ENCODE measurements at regions not wholly inside any gene's neighbourhood (a gene's known extent, or its start where the extent isn't known, plus 50 kb on each side); places are given as distances from the start of the nearest gene placed in this dataset.
"Not testable (repeated sequence)": the region's sequence is repeated elsewhere in the genome, so short reads cannot be mapped to it uniquely, and the experiment has no call there.

- in situ Hi-C loops (cut with MboI; ENCODE audit: low sequenced_read_pairs) = no loop called here
- Histone ChIP-seq H3K4me3 (no peak overlapping the region), H3K27me3 (ENCODE audit: low read depth) (no peaks in the 10 kb centered on the region), H3K4me1 (no peaks in the 10 kb centered on the region), H3K9me3 (no peaks in the 10 kb centered on the region), H3K36me3 (replicated peaks) (no peaks in the 10 kb centered on the region)
- DNase-seq (ENCODE audit: low spot score in 2 of 2) = no peak
Measured at GRCh38 chr22:48301908-48302307, 1525.8 kb downstream of the BRD1 start.

- H3K4me1 ChIP-seq = no peaks in the 10 kb centered on the region
- in situ Hi-C loops (cut with MboI; ENCODE audit: low sequenced_read_pairs) = no loop called here
- DNase-seq (ENCODE audit: low spot score in 2 of 2) = no peak
Measured at GRCh38 chr22:48301421-48301820, 1526.3 kb downstream of the BRD1 start.

GRCh38 chr22:48300877-48301276 lies 1526.8 kb downstream of the BRD1 start:
- H3K4me3 ChIP-seq = no peak overlapping the region
- no peaks in the 10 kb centered on the region for H3K27me3 ChIP-seq (ENCODE audit: low read depth)
- H3K36me3 ChIP-seq (replicated peaks) = no peaks in the 10 kb centered on the region
- H3K9me3 ChIP-seq = no peaks in the 10 kb centered on the region
- DNase-seq (ENCODE audit: low spot score in 2 of 2) = no peak
- in situ Hi-C loops (cut with MboI; ENCODE audit: low sequenced_read_pairs) = no loop called here
- no peaks in the 10 kb centered on the region for H3K4me1 ChIP-seq

More at GRCh38 chr22:48301421-48301820, 1526.3 kb downstream of the BRD1 start:
- Histone ChIP-seq H3K4me3 (no peak overlapping the region), H3K9me3 (no peaks in the 10 kb centered on the region), H3K36me3 (replicated peaks) (no peaks in the 10 kb centered on the region), H3K27me3 (ENCODE audit: low read depth) (no peaks in the 10 kb centered on the region)

DNA sequence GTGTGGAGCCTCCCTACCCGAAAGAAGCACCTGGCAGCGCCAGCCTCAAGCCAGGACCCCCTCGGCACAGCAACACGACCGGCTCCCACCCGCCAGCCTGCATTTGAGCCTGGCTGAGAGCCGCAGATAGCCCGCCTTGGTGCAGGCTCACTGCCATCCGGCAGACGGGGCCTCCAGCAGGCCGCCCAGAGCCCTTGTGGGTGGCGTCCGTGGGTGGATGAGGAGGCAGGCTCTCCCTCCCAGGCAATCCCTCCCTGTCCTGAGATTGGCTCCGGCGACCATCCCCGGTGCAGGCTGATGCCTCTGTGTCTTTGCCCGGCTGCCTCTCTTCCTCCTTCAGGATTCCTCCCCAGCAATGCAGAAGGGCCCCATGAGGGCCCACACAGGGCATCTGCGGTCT lies 1527.9 kb downstream of the BRD1 start:
- DNase-seq (ENCODE audit: low spot score in 2 of 2) = no peak
- in situ Hi-C loops (cut with MboI; ENCODE audit: low sequenced_read_pairs) = no loop called here
- no peaks in the 10 kb centered on the region for H3K4me1 ChIP-seq
- no peaks in the 10 kb centered on the region for H3K9me3 ChIP-seq
- H3K36me3 ChIP-seq (replicated peaks) = no peaks in the 10 kb centered on the region
- H3K27me3 ChIP-seq (ENCODE audit: low read depth) = no peaks in the 10 kb centered on the region
- no peak overlapping the region for H3K4me3 ChIP-seq

DNA sequence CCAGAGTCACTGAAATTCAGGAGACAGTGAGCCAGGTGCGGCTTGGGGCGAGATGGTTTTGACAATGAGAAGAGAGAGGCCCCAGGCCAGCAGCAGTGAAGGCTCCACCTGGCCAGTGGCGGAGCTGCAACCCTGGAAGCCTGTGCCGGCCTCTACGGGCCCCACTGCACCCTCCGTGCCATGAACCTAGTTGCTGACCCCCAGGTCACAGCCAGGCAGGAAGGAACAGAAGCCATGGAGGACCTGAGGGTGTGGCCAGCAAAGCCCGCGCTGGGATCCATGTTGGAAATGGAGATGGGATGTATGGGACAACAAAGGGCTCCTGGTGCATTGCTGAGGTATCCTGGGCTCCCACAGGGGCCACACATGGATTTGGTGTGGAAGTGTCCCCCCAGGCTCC lies 1528.5 kb downstream of the BRD1 start:
- Histone ChIP-seq H3K4me1 (no peaks in the 10 kb centered on the region), H3K36me3 (replicated peaks) (no peaks in the 10 kb centered on the region), H3K9me3 (no peaks in the 10 kb centered on the region), H3K4me3 (no peak overlapping the region), H3K27me3 (ENCODE audit: low read depth) (no peaks in the 10 kb centered on the region)
- in situ Hi-C loops (cut with MboI; ENCODE audit: low sequenced_read_pairs) = no loop called here
- DNase-seq (ENCODE audit: low spot score in 2 of 2) = no peak

- DNase-seq (ENCODE audit: low spot score in 2 of 2) = no peak
- H3K36me3 ChIP-seq (replicated peaks) = no peaks in the 10 kb centered on the region
- H3K4me3 ChIP-seq = no peak overlapping the region
- in situ Hi-C loops (cut with MboI; ENCODE audit: low sequenced_read_pairs) = no loop called here
- no peaks in the 10 kb centered on the region for H3K4me1 ChIP-seq
- no peaks in the 10 kb centered on the region for H3K27me3 ChIP-seq (ENCODE audit: low read depth)
- no peaks in the 10 kb centered on the region for H3K9me3 ChIP-seq
Measured at GRCh38 chr22:48297296-48297695, 1530.4 kb downstream of the BRD1 start.

GRCh38 chr22:48289954-48290353 lies 1527.5 kb downstream of the TBC1D22A start:
- in situ Hi-C loops (cut with MboI; ENCODE audit: low sequenced_read_pairs); H3K36me3 ChIP-seq (replicated peaks): not testable (repeated sequence)

DNA sequence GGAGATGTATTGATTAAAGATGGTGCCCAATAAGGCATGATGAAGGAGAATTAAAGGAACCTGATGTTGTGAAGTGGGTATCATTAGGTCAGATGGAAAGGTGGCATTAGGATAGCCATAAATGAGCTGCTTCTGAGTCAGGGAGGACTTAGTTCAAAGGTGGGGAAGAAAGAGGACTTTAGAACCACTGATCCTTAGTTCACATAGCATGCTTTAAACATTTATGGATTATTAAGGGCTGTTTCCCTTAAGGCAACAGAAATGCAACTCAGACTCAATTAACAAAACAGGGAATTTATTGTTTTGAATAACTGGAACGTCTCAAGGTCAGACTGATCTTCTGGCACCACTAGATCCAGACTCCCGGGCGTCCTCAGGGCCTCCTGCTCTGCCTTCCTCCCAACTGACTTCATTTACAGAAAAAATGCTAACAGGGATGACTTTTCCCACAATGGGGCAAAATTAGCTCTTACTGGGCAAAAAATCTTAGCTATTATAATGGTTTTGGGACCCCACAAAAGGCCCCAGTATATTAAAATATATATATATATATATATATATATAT lies 1526.0 kb downstream of the TBC1D22A start:
- Histone ChIP-seq H3K4me1 (no peaks in the 10 kb centered on the region), H3K9me3 (no peaks in the 10 kb centered on the region), H3K36me3 (replicated peaks) (no peaks in the 10 kb centered on the region), H3K4me3 (no peak overlapping the region), H3K27me3 (ENCODE audit: low read depth) (no peaks in the 10 kb centered on the region)
- DNase-seq (ENCODE audit: low spot score in 2 of 2) = no peak
- in situ Hi-C loops (cut with MboI; ENCODE audit: low sequenced_read_pairs) = no loop called here

More at GRCh38 chr22:48289954-48290353, 1527.5 kb downstream of the TBC1D22A start:
- H3K4me1 ChIP-seq; H3K4me3 ChIP-seq; H3K9me3 ChIP-seq; H3K27me3 ChIP-seq (ENCODE audit: low read depth); DNase-seq (ENCODE audit: low spot score in 2 of 2): not testable (repeated sequence)

- Histone ChIP-seq H3K36me3 (replicated peaks) (no peaks in the 10 kb centered on the region), H3K9me3 (no peaks in the 10 kb centered on the region), H3K27me3 (ENCODE audit: low read depth) (no peaks in the 10 kb centered on the region), H3K4me3 (no peak overlapping the region), H3K4me1 (no peaks in the 10 kb centered on the region)
- no peak for DNase-seq (ENCODE audit: low spot score in 2 of 2)
- in situ Hi-C loops (cut with MboI; ENCODE audit: low sequenced_read_pairs) = no loop called here
Measured at GRCh38 chr22:48287031-48287430, 1524.6 kb downstream of the TBC1D22A start.

DNA sequence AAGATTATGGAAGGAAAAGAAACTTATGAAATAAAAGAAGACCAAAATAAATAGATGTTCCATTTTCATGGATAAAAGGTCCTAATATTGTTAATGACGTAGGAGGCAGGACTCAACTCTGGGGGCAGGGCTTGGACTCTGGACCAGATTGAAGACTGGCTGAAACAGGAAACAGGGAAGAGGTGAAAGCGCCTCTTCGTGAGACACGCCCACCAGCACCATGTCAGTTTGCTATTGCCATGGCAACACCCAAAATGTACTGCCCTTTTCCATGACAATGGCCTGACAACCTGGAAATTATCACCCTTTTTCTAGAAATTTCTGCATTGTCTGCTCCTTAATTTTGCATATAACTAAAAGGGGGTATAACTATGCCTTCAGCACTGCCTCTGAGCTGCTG lies 1522.2 kb downstream of the TBC1D22A start:
- in situ Hi-C loops (cut with MboI; ENCODE audit: low sequenced_read_pairs) = no loop called here
- no peak for DNase-seq (ENCODE audit: low spot score in 2 of 2)
- Histone ChIP-seq H3K4me3 (no peak overlapping the region), H3K36me3 (replicated peaks) (no peaks in the 10 kb centered on the region), H3K4me1 (no peaks in the 10 kb centered on the region), H3K9me3 (no peaks in the 10 kb centered on the region), H3K27me3 (ENCODE audit: low read depth) (no peaks in the 10 kb centered on the region)

DNA sequence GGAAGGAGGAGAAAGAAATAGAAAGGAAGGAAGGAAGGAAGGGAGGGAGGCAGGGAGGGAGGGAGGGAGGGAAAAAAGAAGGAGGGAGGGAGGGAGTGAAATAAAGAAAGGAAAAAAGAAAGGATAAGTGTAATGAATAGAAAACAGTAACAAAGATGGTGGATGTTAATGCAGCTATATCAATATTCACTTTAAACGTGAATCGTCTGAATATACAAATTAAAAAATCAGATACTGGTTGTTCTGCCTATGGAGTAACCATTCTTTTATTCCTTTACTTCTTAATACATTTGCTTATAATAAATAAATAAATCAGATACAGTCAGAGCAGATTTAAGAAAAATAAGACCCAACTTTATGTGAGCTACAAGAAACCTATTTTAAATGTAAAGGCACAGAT lies 1520.4 kb downstream of the TBC1D22A start:
- Histone ChIP-seq H3K4me1 (no peaks in the 10 kb centered on the region), H3K27me3 (ENCODE audit: low read depth) (no peaks in the 10 kb centered on the region), H3K36me3 (replicated peaks) (no peaks in the 10 kb centered on the region), H3K9me3 (no peaks in the 10 kb centered on the region), H3K4me3 (no peak overlapping the region)
- in situ Hi-C loops (cut with MboI; ENCODE audit: low sequenced_read_pairs) = no loop called here
- no peak for DNase-seq (ENCODE audit: low spot score in 2 of 2)

GRCh38 chr22:48279461-48279756 lies 1517.0 kb downstream of the TBC1D22A start:
- H3K4me3 ChIP-seq = no peak overlapping the region
- DNase-seq (ENCODE audit: low spot score in 2 of 2) = no peak
- H3K9me3 ChIP-seq = no peaks in the 10 kb centered on the region
- no peaks in the 10 kb centered on the region for H3K4me1 ChIP-seq
- in situ Hi-C loops (cut with MboI; ENCODE audit: low sequenced_read_pairs) = no loop called here
- no peaks in the 10 kb centered on the region for H3K27me3 ChIP-seq (ENCODE audit: low read depth)
- H3K36me3 ChIP-seq (replicated peaks) = no peaks in the 10 kb centered on the region

DNA sequence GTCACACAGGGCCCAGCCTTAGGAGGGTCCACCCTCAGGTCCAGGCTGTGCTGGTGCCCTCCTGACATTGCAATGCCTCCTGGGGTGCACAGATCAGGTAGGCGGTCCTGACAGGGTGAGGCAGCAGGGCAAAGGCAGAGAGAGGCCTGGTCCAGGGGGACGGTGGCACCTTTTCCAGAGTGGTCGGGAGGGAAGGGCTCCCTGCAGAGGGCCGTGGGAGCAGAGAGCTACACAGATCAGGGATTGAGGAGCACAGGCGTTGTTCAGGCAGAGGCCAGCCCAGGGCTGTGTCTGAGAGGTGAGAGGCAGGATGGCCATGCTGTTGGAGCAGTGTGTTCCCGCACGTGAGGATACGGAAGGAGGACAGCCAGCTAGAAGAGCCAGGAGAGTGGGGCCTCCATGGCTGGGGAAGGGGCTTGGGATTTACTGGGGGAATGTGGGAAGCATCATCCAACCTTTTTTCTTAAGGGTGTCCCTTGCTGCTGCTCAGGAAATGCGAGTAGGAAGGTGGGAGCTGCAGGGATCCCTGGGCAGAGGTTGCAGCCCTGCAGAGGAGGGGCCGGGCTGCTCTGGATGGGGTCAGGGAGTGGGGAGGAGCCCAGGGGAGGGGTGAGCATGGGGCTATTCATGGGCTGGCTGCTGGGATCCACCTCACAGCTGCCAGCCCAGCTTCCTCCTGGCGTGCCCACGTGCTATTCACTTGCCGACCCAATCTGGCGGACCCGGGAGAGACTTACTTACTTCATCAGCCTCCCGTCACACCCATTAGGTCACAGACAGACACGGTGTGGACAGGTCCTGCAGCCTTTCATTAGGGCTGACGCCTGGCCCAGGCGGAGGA lies 1516.4 kb downstream of the TBC1D22A start:
- no peak for DNase-seq (ENCODE audit: low spot score in 2 of 2)
- in situ Hi-C loops (cut with MboI; ENCODE audit: low sequenced_read_pairs) = no loop called here
- Histone ChIP-seq H3K4me1 (no peaks in the 10 kb centered on the region), H3K27me3 (ENCODE audit: low read depth) (no peaks in the 10 kb centered on the region), H3K9me3 (no peaks in the 10 kb centered on the region), H3K4me3 (no peak overlapping the region), H3K36me3 (replicated peaks) (no peaks in the 10 kb centered on the region)

DNA sequence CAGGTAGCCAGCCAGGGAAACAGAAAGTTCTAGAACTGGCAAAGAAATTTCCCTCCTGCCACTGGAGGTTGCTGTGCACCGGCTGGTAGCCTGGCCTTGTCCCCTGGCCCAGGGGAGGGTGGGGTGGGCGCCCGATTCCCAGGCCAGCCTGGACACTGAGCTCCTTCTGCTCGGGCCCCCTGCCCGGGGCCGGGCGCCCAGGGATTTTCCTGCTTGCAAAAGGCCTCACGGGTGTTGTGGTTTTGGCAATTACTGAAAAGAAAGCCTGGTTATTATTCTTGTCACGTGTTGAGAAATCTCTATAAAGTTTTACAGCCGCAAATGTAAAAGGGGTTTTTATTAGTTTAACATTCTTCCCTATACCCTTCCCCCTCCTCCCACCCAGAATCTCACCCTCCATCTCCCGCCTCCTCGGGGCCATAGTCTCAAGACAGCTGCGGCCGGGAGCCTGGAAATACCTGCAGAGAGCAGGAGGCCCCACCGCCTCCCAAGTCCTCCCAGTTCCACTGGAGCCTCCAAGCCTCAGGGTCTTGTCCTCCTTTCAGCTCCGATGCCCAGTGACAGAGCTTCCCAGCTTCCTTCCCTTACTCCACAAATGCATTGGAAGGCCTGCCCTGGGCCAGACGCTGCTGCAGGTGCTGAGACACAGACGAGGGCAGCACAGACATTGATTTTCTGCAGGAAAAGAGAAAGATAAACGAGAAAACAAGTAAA lies 1515.6 kb downstream of the TBC1D22A start:
- no peak overlapping the region for H3K4me3 ChIP-seq
- H3K4me1 ChIP-seq = no peaks in the 10 kb centered on the region
- no peak for DNase-seq (ENCODE audit: low spot score in 2 of 2)
- H3K9me3 ChIP-seq = no peaks in the 10 kb centered on the region
- H3K36me3 ChIP-seq (replicated peaks) = no peaks in the 10 kb centered on the region
- in situ Hi-C loops (cut with MboI; ENCODE audit: low sequenced_read_pairs) = no loop called here
- no peaks in the 10 kb centered on the region for H3K27me3 ChIP-seq (ENCODE audit: low read depth)
